ENCODE measurements at regions not wholly inside any gene's neighbourhood (a gene's known extent, or its start where the extent isn't known, plus 50 kb on each side); places are given as distances from the start of the nearest gene placed in this dataset.
"Not testable (repeated sequence)": the region's sequence is repeated elsewhere in the genome, so short reads cannot be mapped to it uniquely, and the experiment has no call there.

- DNase-seq: no peak
Measured at GRCh38 chr4:159006202-159006601, 96.7 kb upstream of the RAPGEF2 start.

GRCh38 chr4:159008671-159009070, 94.2 kb upstream of the RAPGEF2 start:
- DNase-seq: no peak

GRCh38 chr4:159009521-159009920, 93.4 kb upstream of the RAPGEF2 start:
- no peak for DNase-seq

- DNase-seq: no peak
Measured at GRCh38 chr4:159010100-159010499, 92.8 kb upstream of the RAPGEF2 start.

- DNase-seq: no peak
Measured at GRCh38 chr4:159010563-159011260, 92.2 kb upstream of the RAPGEF2 start.

- DNase-seq: no peak
Measured at GRCh38 chr4:159012381-159012780, 90.5 kb upstream of the RAPGEF2 start.

GRCh38 chr4:159013692-159014091, 89.2 kb upstream of the RAPGEF2 start:
- DNase-seq: no peak

- no peak for DNase-seq
Measured at GRCh38 chr4:159014859-159015258, 88.0 kb upstream of the RAPGEF2 start.

GRCh38 chr4:159015841-159016240, 87.0 kb upstream of the RAPGEF2 start:
- no peak for DNase-seq

GRCh38 chr4:159016593-159017024, 86.3 kb upstream of the RAPGEF2 start:
- DNase-seq: peak; percentile 39

GRCh38 chr4:159017323-159018026, 85.4 kb upstream of the RAPGEF2 start:
- DNase-seq: no peak

GRCh38 chr4:159018062-159018629, 84.7 kb upstream of the RAPGEF2 start:
- DNase-seq: no peak

- no peak for DNase-seq
Measured at GRCh38 chr4:159019356-159019755, 83.5 kb upstream of the RAPGEF2 start.

- no peak for DNase-seq
Measured at GRCh38 chr4:159021597-159022385, 81.1 kb upstream of the RAPGEF2 start.

GRCh38 chr4:159023741-159024140, 79.1 kb upstream of the RAPGEF2 start:
- DNase-seq: no peak

- DNase-seq: no peak
Measured at GRCh38 chr4:159024266-159024665, 78.6 kb upstream of the RAPGEF2 start.

GRCh38 chr4:159024828-159025227, 78.1 kb upstream of the RAPGEF2 start:
- no peak for DNase-seq

- DNase-seq: no peak
Measured at GRCh38 chr4:159026329-159026728, 76.5 kb upstream of the RAPGEF2 start.

- DNase-seq: no peak
Measured at GRCh38 chr4:159027535-159027934, 75.3 kb upstream of the RAPGEF2 start.

- no peak for DNase-seq
Measured at GRCh38 chr4:159029481-159029880, 73.4 kb upstream of the RAPGEF2 start.

GRCh38 chr4:159030297-159030696, 72.6 kb upstream of the RAPGEF2 start:
- not testable (repeated sequence) for DNase-seq

- DNase-seq: no peak
Measured at GRCh38 chr4:159035570-159035969, 67.3 kb upstream of the RAPGEF2 start.

GRCh38 chr4:159038536-159038935, 64.3 kb upstream of the RAPGEF2 start:
- DNase-seq: no peak

All from NCI-H82 (cell line).